GM12878 (cell line): ENCODE measurements at regions not wholly inside any gene's neighbourhood (a gene's known extent, or its start where the extent isn't known, plus 50 kb on each side); places are given as distances from the start of the nearest gene placed in this dataset.

Experiments used
- ATAC-seq: fragments of 200-7000 bp; cut with Tn5 transposase; 3 replicates; pipeline ENCODE4 v1.9.1; 2020; ENCODE audit warnings: mild to moderate bottlenecking, moderate library complexity
- BruUV-seq: library from RNA; stranded (reverse); fragments of 400-500 nt; replicated peaks from 2 replicates; lab custom pipeline; 2021; lab: Mats Ljungman, UMichigan
- CTCF ChIA-PET: fragments of 300-600 bp; sonication (Branson Sonifier 250); formaldehyde crosslinking; extraction: SDS; loops from one replicate; lab custom pipeline; 2021; ENCODE audit warnings: inconsistent platforms; lab: Yijun Ruan, JAX
- POLR2A ChIA-PET: fragments of 350-600 bp; formaldehyde crosslinking; extraction: SDS; loops from one replicate; lab custom pipeline; 2021; ENCODE audit warnings: inconsistent platforms; lab: Charles Lee
- RAD21 ChIA-PET: fragments of 300-600 bp; sonication (Branson Sonifier 250); formaldehyde crosslinking; loops from one replicate; lab custom pipeline; 2023; ENCODE audit warnings: antibody characterized with exemption; ENCODE audit not compliant: unreplicated experiment; lab: Charles Lee
- SMC1A ChIA-PET: fragments of 300-600 bp; sonication (Branson Sonifier 250); formaldehyde crosslinking; loops from one replicate; lab custom pipeline; 2023; ENCODE audit not compliant: unreplicated experiment, uncharacterized antibody; lab: Charles Lee
- DNase-seq: peaks from one replicate; pipeline ENCODE4 v3.0.0-alpha.2; 2011; ENCODE audit warnings: low read depth, low spot score
- FAIRE-seq: peaks from 3 replicates; lab custom pipeline; 2011; peaks lifted over from hg19 to GRCh38; lab: Jason Lieb, UNC
- H2AFZ ChIP-seq: 2 replicates; pipeline ENCODE4 v1.6.0; 2011; ENCODE audit warnings: low read depth, low read length, control low read depth; ENCODE audit not compliant: control insufficient read depth
- H3K27ac ChIP-seq: 2 replicates; pipeline ENCODE4 v1.5.1; 2011; ENCODE audit warnings: control low read depth; ENCODE audit not compliant: control insufficient read depth, insufficient read depth
- H3K27me3 ChIP-seq, 2 experiments: replicated peaks in 1 of 2; 2 replicates each; pipeline versions ENCODE4 v1.6.0 to v1.6.1; 2011; ENCODE audit warnings: low read length in 1 of 2; ENCODE audit not compliant: control insufficient read depth in 2 of 2, insufficient read depth in 2 of 2
- H3K36me3 ChIP-seq, 2 experiments: 2 replicates each; pipeline ENCODE4 v1.5.1; 2011; ENCODE audit warnings: low read length in 1 of 2; ENCODE audit not compliant: control insufficient read depth in 2 of 2, insufficient read depth in 2 of 2
- H3K4me1 ChIP-seq: 2 replicates; pipeline ENCODE4 v1.6.1; 2011; ENCODE audit warnings: mild to moderate bottlenecking, low read length, moderate library complexity, mixed read lengths; ENCODE audit not compliant: control insufficient read depth, insufficient read depth
- H3K4me2 ChIP-seq: 2 replicates; pipeline ENCODE4 v1.6.0; 2011; ENCODE audit warnings: control low read depth; ENCODE audit not compliant: control insufficient read depth, insufficient read depth
- H3K4me3 ChIP-seq: fragments of 200-600 bp; sonication (generic); 2 replicates; pipeline ENCODE4 v1.5.1; 2016
- H3K79me2 ChIP-seq: 2 replicates; pipeline ENCODE4 v1.6.0; 2011; ENCODE audit warnings: low read length; ENCODE audit not compliant: control insufficient read depth, insufficient read depth
- H3K9ac ChIP-seq: 2 replicates; pipeline ENCODE4 v1.8.0; 2011; ENCODE audit warnings: low read length, control low read depth, mixed read lengths; ENCODE audit not compliant: control insufficient read depth, insufficient read depth
- H3K9me3 ChIP-seq: replicated peaks from 3 replicates; pipeline ENCODE4 v1.5.1; 2011; ENCODE audit warnings: mild to moderate bottlenecking, low read length; ENCODE audit not compliant: control insufficient read depth, insufficient read depth
- H4K20me1 ChIP-seq: 2 replicates; pipeline ENCODE4 v1.6.0; 2011; ENCODE audit not compliant: control insufficient read depth, insufficient read depth
- BCL11A ChIP-seq: IDR thresholded peaks from 2 replicates; pipeline ENCODE4 v1.6.1; 2011; ENCODE audit warnings: low read depth, low read length
- BHLHE40 ChIP-seq, 2 experiments: fragments of 450-650 bp in 1 of 2; IDR thresholded peaks; 2 replicates each; pipeline ENCODE4 v1.6.1; 2011 to 2017; ENCODE audit warnings: low read depth in 2 of 2, borderline replicate concordance in 1 of 2, improper control_type of control experiment in 1 of 2, low read length in 1 of 2, mild to moderate bottlenecking in 1 of 2
- MTA3 ChIP-seq: IDR thresholded peaks from 2 replicates; pipeline ENCODE4 v1.6.1; 2012; ENCODE audit warnings: low read length, inconsistent platforms, borderline replicate concordance
- NFXL1 ChIP-seq: fragments of 450-650 bp; IDR thresholded peaks from 2 replicates; pipeline ENCODE4 v1.6.1; 2017; ENCODE audit warnings: antibody characterized with exemption, mild to moderate bottlenecking, borderline replicate concordance
- POLR2AphosphoS2 ChIP-seq: IDR thresholded peaks from 2 replicates; pipeline ENCODE4 v1.6.1; 2011; ENCODE audit warnings: low read depth, mild to moderate bottlenecking, low read length, improper control_type of control experiment, moderate library complexity
- RAD51 ChIP-seq: fragments of 450-650 bp; IDR thresholded peaks from 2 replicates; pipeline ENCODE4 v1.6.1; 2016; ENCODE audit warnings: moderate library complexity, mild to moderate bottlenecking, inconsistent platforms
- RBBP5 ChIP-seq: fragments of 200-600 bp; sonication (generic); conservative IDR thresholded peaks from 2 replicates; pipeline ENCODE4 v1.6.1; 2016
- STAT1 ChIP-seq: fragments of 450-650 bp; conservative IDR thresholded peaks from 2 replicates; pipeline ENCODE4 v1.6.1; 2014; ENCODE audit warnings: antibody characterized with exemption, mild to moderate bottlenecking
- TARDBP ChIP-seq: IDR thresholded peaks from 2 replicates; pipeline ENCODE4 v1.6.1; 2016; ENCODE audit warnings: borderline replicate concordance
- ZNF207 ChIP-seq: fragments of 450-650 bp; IDR thresholded peaks from 2 replicates; pipeline ENCODE4 v1.6.1; 2014; ENCODE audit warnings: antibody characterized with exemption, mild to moderate bottlenecking, borderline replicate concordance
- ZZZ3 ChIP-seq: IDR thresholded peaks from 2 replicates; pipeline ENCODE4 v1.6.1; 2011; ENCODE audit warnings: low read depth; ENCODE audit not compliant: control insufficient read depth, insufficient read length
- WGBS: methylation state at CpG from one replicate; pipeline ENCODE4 v1.1.6; 2016; ENCODE audit warnings: low lambda C conversion rate; ENCODE audit not compliant: insufficient replicate concordance, insufficient coverage; ENCODE audit errors: missing lambda C conversion rate; 5-methylcytosine and 5-hydroxymethylcytosine counted together
- in situ Hi-C: fragments of 300-500 bp; cut with MboI; formaldehyde crosslinking; loops from 9 replicates; pipeline ENCODE4 v1.14.3; 2018; ENCODE audit warnings: mixed read lengths
- intact Hi-C: fragments of 100-400 bp; cut with micrococcal nuclease; formaldehyde crosslinking; loops from one replicate; pipeline ENCODE4 v1.14.2; 2022; ENCODE audit not compliant: unreplicated experiment
- TF ChIP-seq, protein P1 (sequence below): fragments of 450-650 bp; IDR thresholded peaks from 2 replicates; pipeline ENCODE4 v1.6.1; 2016; ENCODE audit warnings: mild to moderate bottlenecking, moderate library complexity, borderline replicate concordance
- TF ChIP-seq, protein P2 (sequence below): IDR thresholded peaks from 2 replicates; pipeline ENCODE4 v1.6.1; 2011; ENCODE audit warnings: low read depth, mild to moderate bottlenecking, low read length, moderate library complexity, borderline replicate concordance; ENCODE audit errors: extremely low read depth
- TF ChIP-seq, protein P3 (sequence below): IDR thresholded peaks from 2 replicates; pipeline ENCODE4 v1.6.1; 2012; ENCODE audit warnings: low read length, inconsistent platforms
- TF ChIP-seq, protein P4 (sequence below): IDR thresholded peaks from 2 replicates; pipeline ENCODE4 v1.6.1; 2012; ENCODE audit warnings: low read depth, low read length, improper control_type of control experiment
- TF ChIP-seq, protein P5 (sequence below): IDR thresholded peaks from 2 replicates; pipeline ENCODE4 v1.6.1; 2011; ENCODE audit warnings: mild to moderate bottlenecking, low read depth, low read length, moderate library complexity; ENCODE audit not compliant: insufficient replicate concordance

DNA sequence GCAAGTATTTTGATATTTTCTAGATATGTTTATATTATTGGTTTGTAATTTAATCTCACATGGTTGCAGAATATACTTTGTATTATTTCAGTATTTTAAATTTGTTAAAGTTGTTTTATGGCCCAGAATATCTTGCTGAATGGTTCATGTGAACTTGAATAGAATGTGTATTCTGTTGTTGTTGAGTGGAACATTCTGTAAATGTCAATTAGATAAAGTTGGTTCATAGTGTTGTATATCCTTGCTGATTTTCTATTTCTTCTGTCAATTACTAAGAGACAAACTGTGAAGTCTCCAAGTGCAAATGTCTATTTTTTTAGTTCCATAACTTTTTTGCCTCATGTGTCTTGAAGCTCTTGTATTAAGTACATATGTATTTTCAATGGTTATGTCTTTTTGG lies 411.7 kb downstream of the NPIPA7 start (continued):
- TF ChIP-seq, protein P1, sequence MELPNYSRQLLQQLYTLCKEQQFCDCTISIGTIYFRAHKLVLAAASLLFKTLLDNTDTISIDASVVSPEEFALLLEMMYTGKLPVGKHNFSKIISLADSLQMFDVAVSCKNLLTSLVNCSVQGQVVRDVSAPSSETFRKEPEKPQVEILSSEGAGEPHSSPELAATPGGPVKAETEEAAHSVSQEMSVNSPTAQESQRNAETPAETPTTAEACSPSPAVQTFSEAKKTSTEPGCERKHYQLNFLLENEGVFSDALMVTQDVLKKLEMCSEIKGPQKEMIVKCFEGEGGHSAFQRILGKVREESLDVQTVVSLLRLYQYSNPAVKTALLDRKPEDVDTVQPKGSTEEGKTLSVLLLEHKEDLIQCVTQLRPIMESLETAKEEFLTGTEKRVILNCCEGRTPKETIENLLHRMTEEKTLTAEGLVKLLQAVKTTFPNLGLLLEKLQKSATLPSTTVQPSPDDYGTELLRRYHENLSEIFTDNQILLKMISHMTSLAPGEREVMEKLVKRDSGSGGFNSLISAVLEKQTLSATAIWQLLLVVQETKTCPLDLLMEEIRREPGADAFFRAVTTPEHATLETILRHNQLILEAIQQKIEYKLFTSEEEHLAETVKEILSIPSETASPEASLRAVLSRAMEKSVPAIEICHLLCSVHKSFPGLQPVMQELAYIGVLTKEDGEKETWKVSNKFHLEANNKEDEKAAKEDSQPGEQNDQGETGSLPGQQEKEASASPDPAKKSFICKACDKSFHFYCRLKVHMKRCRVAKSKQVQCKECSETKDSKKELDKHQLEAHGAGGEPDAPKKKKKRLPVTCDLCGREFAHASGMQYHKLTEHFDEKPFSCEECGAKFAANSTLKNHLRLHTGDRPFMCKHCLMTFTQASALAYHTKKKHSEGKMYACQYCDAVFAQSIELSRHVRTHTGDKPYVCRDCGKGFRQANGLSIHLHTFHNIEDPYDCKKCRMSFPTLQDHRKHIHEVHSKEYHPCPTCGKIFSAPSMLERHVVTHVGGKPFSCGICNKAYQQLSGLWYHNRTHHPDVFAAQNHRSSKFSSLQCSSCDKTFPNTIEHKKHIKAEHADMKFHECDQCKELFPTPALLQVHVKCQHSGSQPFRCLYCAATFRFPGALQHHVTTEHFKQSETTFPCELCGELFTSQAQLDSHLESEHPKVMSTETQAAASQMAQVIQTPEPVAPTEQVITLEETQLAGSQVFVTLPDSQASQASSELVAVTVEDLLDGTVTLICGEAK, result no peak
- no peak for TF ChIP-seq POLR2AphosphoS2

DNA sequence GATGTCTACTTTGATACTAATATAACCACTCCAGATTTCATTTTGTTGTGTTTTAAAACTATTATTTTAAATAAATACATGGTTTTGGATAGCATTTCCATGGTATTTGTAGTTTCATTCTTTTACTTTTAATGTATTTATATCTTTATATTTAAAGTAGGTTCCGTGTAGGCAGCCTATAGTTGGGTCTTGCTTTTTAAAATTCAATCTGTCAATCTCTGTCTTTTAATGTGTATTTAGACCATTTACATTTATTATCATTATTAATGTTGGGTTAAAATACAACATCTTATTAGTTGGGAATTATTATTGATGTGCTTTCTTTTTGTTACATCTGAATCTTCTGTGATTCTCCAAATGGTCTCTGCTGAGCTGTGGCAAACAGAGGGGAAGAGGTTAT lies 412.1 kb downstream of the NPIPA7 start:
- no peak overlapping the region for H3K27ac ChIP-seq
- DNase-seq, result no peak
- no peaks in the 10 kb centered on the region for H4K20me1 ChIP-seq
- no peak for ATAC-seq
- no peaks in the 10 kb centered on the region for H3K79me2 ChIP-seq
- FAIRE-seq, result no peak
- no peaks in the 10 kb centered on the region for H3K36me3 ChIP-seq
- H3K9me3 ChIP-seq, result no peaks in the 10 kb centered on the region; the same call in 2 of the 3 replicates
- no peaks in the 10 kb centered on the region for H3K4me1 ChIP-seq
- POLR2A ChIA-PET, result no interaction called here
- no TSS peak for BruUV-seq
- no peak overlapping the region for H3K4me3 ChIP-seq
- in situ Hi-C loops (no loop called here), intact Hi-C loops (no loop called here)
- RAD21 ChIA-PET, result no interaction called here
- SMC1A ChIA-PET, result no interaction called here
- WGBS, result 0% methylated on average over 1 of the region's 1 CpG
- no peak overlapping the region for H3K9ac ChIP-seq
- CTCF ChIA-PET, result no interaction called here
- H3K4me2 ChIP-seq, result no peak overlapping the region
- no peak overlapping the region for H2AFZ ChIP-seq
- H3K27me3 ChIP-seq, result no peaks in the 10 kb centered on the region
- TF ChIP-seq, protein P2, sequence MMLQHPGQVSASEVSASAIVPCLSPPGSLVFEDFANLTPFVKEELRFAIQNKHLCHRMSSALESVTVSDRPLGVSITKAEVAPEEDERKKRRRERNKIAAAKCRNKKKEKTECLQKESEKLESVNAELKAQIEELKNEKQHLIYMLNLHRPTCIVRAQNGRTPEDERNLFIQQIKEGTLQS, result no peak
- TF ChIP-seq STAT1 (no peak), BHLHE40 (IDR thresholded peaks at IDR 0.05; ENCODE audit: borderline replicate concordance in 1 of 2, low read depth in 2 of 2, low read length in 1 of 2) (no peak), ZZZ3 (no peak), RBBP5 (no peak), NFXL1 (no peak), TARDBP (no peak), MTA3 (no peak), ZNF207 (no peak), RAD51 (no peak), BCL11A (no peak)
- TF ChIP-seq, protein P3, sequence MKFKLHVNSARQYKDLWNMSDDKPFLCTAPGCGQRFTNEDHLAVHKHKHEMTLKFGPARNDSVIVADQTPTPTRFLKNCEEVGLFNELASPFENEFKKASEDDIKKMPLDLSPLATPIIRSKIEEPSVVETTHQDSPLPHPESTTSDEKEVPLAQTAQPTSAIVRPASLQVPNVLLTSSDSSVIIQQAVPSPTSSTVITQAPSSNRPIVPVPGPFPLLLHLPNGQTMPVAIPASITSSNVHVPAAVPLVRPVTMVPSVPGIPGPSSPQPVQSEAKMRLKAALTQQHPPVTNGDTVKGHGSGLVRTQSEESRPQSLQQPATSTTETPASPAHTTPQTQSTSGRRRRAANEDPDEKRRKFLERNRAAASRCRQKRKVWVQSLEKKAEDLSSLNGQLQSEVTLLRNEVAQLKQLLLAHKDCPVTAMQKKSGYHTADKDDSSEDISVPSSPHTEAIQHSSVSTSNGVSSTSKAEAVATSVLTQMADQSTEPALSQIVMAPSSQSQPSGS, result no peak
- TF ChIP-seq, protein P4, sequence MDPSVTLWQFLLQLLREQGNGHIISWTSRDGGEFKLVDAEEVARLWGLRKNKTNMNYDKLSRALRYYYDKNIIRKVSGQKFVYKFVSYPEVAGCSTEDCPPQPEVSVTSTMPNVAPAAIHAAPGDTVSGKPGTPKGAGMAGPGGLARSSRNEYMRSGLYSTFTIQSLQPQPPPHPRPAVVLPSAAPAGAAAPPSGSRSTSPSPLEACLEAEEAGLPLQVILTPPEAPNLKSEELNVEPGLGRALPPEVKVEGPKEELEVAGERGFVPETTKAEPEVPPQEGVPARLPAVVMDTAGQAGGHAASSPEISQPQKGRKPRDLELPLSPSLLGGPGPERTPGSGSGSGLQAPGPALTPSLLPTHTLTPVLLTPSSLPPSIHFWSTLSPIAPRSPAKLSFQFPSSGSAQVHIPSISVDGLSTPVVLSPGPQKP, result no peak
- TF ChIP-seq, protein P5, sequence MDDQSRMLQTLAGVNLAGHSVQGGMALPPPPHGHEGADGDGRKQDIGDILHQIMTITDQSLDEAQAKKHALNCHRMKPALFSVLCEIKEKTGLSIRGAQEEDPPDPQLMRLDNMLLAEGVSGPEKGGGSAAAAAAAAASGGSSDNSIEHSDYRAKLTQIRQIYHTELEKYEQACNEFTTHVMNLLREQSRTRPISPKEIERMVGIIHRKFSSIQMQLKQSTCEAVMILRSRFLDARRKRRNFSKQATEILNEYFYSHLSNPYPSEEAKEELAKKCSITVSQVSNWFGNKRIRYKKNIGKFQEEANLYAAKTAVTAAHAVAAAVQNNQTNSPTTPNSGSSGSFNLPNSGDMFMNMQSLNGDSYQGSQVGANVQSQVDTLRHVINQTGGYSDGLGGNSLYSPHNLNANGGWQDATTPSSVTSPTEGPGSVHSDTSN, result no peak
